ENCODE measurements at regions not wholly inside any gene's neighbourhood (a gene's known extent, or its start where the extent isn't known, plus 50 kb on each side); places are given as distances from the start of the nearest gene placed in this dataset.

DNA sequence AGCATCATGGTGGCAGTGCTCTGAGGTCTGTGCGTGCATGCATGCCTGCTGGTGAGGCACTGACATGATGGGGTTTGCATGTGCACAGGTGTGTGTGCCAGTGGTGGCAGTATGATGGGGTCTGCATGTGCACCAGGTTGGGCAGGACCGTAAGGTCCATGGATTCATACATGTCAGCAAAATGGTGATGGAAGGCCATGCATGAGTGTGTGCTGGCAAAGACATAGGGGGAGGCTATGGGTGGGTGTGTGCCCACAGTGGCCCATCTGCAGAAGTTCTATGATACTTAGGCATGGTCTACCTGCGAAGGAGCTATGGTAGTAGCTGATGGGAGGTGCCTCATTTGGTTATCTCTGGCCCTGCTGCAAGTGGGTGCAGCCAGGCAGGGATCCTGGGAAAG lies 348.0 kb upstream of the TARS1 start:
- Histone ChIP-seq H3K79me2 (replicated peaks; ENCODE audit: insufficient read depth, low read length) (no peaks in the 10 kb centered on the region), H3K27ac (ENCODE audit: low read length) (no peak overlapping the region), H3K9me3 (ENCODE audit: low read length) (no peaks in the 10 kb centered on the region), H3K9ac (ENCODE audit: low read length) (no peak overlapping the region), H3K27me3 (ENCODE audit: insufficient read depth, low read depth, low read length) (no peaks in the 10 kb centered on the region), H3K36me3 (ENCODE audit: insufficient read depth, low read length) (no peaks in the 10 kb centered on the region), H2AFZ (ENCODE audit: low read depth, low read length) (no peak overlapping the region), H3K4me3 (ENCODE audit: low read length) (no peak overlapping the region), H3F3A (ENCODE audit: insufficient read depth, low read length, poor library complexity, severe bottlenecking) (no peaks in the 10 kb centered on the region), H3K4me2 (ENCODE audit: low read length) (no peak overlapping the region), H3K9me2 (ENCODE audit: insufficient read depth, low read length) (no peaks in the 10 kb centered on the region), H4K20me1 (ENCODE audit: insufficient read depth) (no peaks in the 10 kb centered on the region)
- no peak for TF ChIP-seq TAF1 (IDR thresholded peaks at IDR 0.05; ENCODE audit: low read depth)
- no peak for TF ChIP-seq EZH2 (IDR thresholded peaks at IDR 0.05; ENCODE audit: borderline replicate concordance, insufficient read depth, low read length, poor library complexity, severe bottlenecking)
- TF ChIP-seq, protein P1, sequence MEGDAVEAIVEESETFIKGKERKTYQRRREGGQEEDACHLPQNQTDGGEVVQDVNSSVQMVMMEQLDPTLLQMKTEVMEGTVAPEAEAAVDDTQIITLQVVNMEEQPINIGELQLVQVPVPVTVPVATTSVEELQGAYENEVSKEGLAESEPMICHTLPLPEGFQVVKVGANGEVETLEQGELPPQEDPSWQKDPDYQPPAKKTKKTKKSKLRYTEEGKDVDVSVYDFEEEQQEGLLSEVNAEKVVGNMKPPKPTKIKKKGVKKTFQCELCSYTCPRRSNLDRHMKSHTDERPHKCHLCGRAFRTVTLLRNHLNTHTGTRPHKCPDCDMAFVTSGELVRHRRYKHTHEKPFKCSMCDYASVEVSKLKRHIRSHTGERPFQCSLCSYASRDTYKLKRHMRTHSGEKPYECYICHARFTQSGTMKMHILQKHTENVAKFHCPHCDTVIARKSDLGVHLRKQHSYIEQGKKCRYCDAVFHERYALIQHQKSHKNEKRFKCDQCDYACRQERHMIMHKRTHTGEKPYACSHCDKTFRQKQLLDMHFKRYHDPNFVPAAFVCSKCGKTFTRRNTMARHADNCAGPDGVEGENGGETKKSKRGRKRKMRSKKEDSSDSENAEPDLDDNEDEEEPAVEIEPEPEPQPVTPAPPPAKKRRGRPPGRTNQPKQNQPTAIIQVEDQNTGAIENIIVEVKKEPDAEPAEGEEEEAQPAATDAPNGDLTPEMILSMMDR (IDR thresholded peaks at IDR 0.05; ENCODE audit: poor library complexity, severe bottlenecking): no peak
- no peak for TF ChIP-seq POLR2AphosphoS5 (IDR thresholded peaks at IDR 0.05)
- TF ChIP-seq MXI1 (conservative IDR thresholded peaks at IDR 0.05; ENCODE audit: poor library complexity, severe bottlenecking): no peak
- TF ChIP-seq SMC3 (conservative IDR thresholded peaks at IDR 0.05; ENCODE audit: poor library complexity): no peak
- TF ChIP-seq RAD21 (conservative IDR thresholded peaks at IDR 0.05): no peak
- TF ChIP-seq, protein P2, sequence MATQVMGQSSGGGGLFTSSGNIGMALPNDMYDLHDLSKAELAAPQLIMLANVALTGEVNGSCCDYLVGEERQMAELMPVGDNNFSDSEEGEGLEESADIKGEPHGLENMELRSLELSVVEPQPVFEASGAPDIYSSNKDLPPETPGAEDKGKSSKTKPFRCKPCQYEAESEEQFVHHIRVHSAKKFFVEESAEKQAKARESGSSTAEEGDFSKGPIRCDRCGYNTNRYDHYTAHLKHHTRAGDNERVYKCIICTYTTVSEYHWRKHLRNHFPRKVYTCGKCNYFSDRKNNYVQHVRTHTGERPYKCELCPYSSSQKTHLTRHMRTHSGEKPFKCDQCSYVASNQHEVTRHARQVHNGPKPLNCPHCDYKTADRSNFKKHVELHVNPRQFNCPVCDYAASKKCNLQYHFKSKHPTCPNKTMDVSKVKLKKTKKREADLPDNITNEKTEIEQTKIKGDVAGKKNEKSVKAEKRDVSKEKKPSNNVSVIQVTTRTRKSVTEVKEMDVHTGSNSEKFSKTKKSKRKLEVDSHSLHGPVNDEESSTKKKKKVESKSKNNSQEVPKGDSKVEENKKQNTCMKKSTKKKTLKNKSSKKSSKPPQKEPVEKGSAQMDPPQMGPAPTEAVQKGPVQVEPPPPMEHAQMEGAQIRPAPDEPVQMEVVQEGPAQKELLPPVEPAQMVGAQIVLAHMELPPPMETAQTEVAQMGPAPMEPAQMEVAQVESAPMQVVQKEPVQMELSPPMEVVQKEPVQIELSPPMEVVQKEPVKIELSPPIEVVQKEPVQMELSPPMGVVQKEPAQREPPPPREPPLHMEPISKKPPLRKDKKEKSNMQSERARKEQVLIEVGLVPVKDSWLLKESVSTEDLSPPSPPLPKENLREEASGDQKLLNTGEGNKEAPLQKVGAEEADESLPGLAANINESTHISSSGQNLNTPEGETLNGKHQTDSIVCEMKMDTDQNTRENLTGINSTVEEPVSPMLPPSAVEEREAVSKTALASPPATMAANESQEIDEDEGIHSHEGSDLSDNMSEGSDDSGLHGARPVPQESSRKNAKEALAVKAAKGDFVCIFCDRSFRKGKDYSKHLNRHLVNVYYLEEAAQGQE (IDR thresholded peaks at IDR 0.05; ENCODE audit: borderline replicate concordance): no peak
- no peak for TF ChIP-seq EP300 (conservative IDR thresholded peaks at IDR 0.05; ENCODE audit: poor library complexity, severe bottlenecking)

DNA sequence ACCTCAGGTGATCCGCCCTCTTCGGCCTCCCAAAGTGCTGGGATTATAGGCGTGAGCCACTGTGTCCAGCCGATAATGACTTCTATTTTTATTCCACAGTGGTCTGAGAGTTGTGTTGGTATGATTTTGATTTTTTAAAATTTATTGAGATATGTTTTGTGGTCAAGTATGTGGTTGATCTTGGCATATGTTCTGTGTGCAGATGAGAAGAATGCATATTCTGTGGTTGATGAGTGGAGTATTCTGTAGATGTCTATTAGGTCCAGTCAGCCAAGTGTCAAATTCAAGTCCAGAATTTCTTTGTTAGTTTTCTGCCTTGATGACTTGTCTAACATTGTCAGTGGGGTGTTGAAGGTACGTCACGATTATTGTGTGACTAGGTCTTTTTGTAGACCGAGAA lies 338.2 kb upstream of the TARS1 start:
- TF ChIP-seq EZH2 (IDR thresholded peaks at IDR 0.05; ENCODE audit: borderline replicate concordance, insufficient read depth, low read length, poor library complexity, severe bottlenecking): no peak
- TF ChIP-seq, protein P2 (IDR thresholded peaks at IDR 0.05; ENCODE audit: borderline replicate concordance): no peak
- TF ChIP-seq MXI1 (conservative IDR thresholded peaks at IDR 0.05; ENCODE audit: poor library complexity, severe bottlenecking): no peak
- TF ChIP-seq SMC3 (conservative IDR thresholded peaks at IDR 0.05; ENCODE audit: poor library complexity): no peak
- no peak for TF ChIP-seq EP300 (conservative IDR thresholded peaks at IDR 0.05; ENCODE audit: poor library complexity, severe bottlenecking)
- Histone ChIP-seq H4K20me1 (ENCODE audit: insufficient read depth) (no peaks in the 10 kb centered on the region), H3K4me2 (ENCODE audit: low read length) (no peak overlapping the region), H3K79me2 (replicated peaks; ENCODE audit: insufficient read depth, low read length) (no peaks in the 10 kb centered on the region), H3F3A (ENCODE audit: insufficient read depth, low read length, poor library complexity, severe bottlenecking) (no peaks in the 10 kb centered on the region), H3K27ac (ENCODE audit: low read length) (no peak overlapping the region), H2AFZ (ENCODE audit: low read depth, low read length) (no peak overlapping the region), H3K9me2 (ENCODE audit: insufficient read depth, low read length) (no peaks in the 10 kb centered on the region), H3K27me3 (ENCODE audit: insufficient read depth, low read depth, low read length) (no peaks in the 10 kb centered on the region), H3K9me3 (ENCODE audit: low read length) (peaks cover 3% of the 10 kb centered on the region), H3K9ac (ENCODE audit: low read length) (no peak overlapping the region), H3K36me3 (ENCODE audit: insufficient read depth, low read length) (no peaks in the 10 kb centered on the region), H3K4me3 (ENCODE audit: low read length) (no peak overlapping the region)

Data from neural cell (in vitro differentiated cells).